Adipose tissue (tissue), 3 donors: ENCODE measurements at regions not wholly inside any gene's neighbourhood (a gene's known extent, or its start where the extent isn't known, plus 50 kb on each side); places are given as distances from the start of the nearest gene placed in this dataset.
"Not testable (repeated sequence)": the region's sequence is repeated elsewhere in the genome, so short reads cannot be mapped to it uniquely, and the experiment has no call there.

ENCODE experiments used
- H3K27ac ChIP-seq: one replicate; pipeline ENCODE4 v1.5.1; 2013; ENCODE audit warnings: low read depth, low read length
- WGBS, 3 donors: extraction: QIAGEN DNeasy Blood & Tissue Kit; methylation state at CpG; one replicate each; pipeline ENCODE4 v1.1.7; 2013; 5-methylcytosine and 5-hydroxymethylcytosine counted together
- donor health status: healthy with polysubstance abuse.
- donor health status: Bipolar disorder and iron deficiency.
- donor health status: healthy.

GRCh38 chr13:83007226-83007625 is 875.0 kb downstream of the SLITRK1 start:
- H3K27ac ChIP-seq: no peak overlapping the region

- no peak overlapping the region for H3K27ac ChIP-seq
Measured at GRCh38 chr13:83003185-83003584, 879.1 kb downstream of the SLITRK1 start.

- WGBS, 3 donors: 71 to 91% (median 90%) methylated on average over 2 of the region's 2 CpGs
Measured at GRCh38 chr13:82993417-82993816, 888.9 kb downstream of the SLITRK1 start.

GRCh38 chr13:82976499-82976898 is 905.8 kb downstream of the SLITRK1 start:
- H3K27ac ChIP-seq: no peak overlapping the region

More at GRCh38 chr13:82993417-82993816, 888.9 kb downstream of the SLITRK1 start:
- no peak overlapping the region for H3K27ac ChIP-seq

- 52 to 62% (median 60%) methylated on average over 7 of the region's 7 CpGs for WGBS, 3 donors
Measured at GRCh38 chr13:82963226-82964099, 918.8 kb downstream of the SLITRK1 start.

GRCh38 chr13:82962397-82962796 is 919.9 kb downstream of the SLITRK1 start:
- H3K27ac ChIP-seq: no peak overlapping the region
- WGBS, 3 donors: 35 to 37% (median 37%) methylated on average over 3 of the region's 3 CpGs

More at GRCh38 chr13:82963226-82964099, 918.8 kb downstream of the SLITRK1 start:
- H3K27ac ChIP-seq: no peak overlapping the region

GRCh38 chr13:82961757-82962156 is 920.5 kb downstream of the SLITRK1 start:
- 83 to 98% (median 95%) methylated on average over 1 of the region's 1 CpG for WGBS, 3 donors
- no peak overlapping the region for H3K27ac ChIP-seq

GRCh38 chr13:82952336-82952735 is 929.9 kb downstream of the SLITRK1 start:
- H3K27ac ChIP-seq: not testable (repeated sequence)
- 80 to 84% (median 82%) methylated on average over 6 of the region's 6 CpGs for WGBS, 3 donors

GRCh38 chr13:82947683-82948082 is 934.6 kb downstream of the SLITRK1 start:
- no peak overlapping the region for H3K27ac ChIP-seq

- WGBS, 3 donors: 48 to 62% (median 57%) methylated on average over 2 of the region's 2 CpGs
Measured at GRCh38 chr13:82947191-82947621, 935.1 kb downstream of the SLITRK1 start.

GRCh38 chr13:82938644-82939043 is 943.6 kb downstream of the SLITRK1 start:
- no peak overlapping the region for H3K27ac ChIP-seq
- WGBS, 3 donors: 86 to 91% (median 88%) methylated on average over 6 of the region's 6 CpGs

More at GRCh38 chr13:82947191-82947621, 935.1 kb downstream of the SLITRK1 start:
- no peak overlapping the region for H3K27ac ChIP-seq

- H3K27ac ChIP-seq: no peak overlapping the region
- WGBS, 3 donors: 77 to 87% (median 87%) methylated on average over 2 of the region's 2 CpGs
Measured at GRCh38 chr13:82934000-82934399, 948.3 kb downstream of the SLITRK1 start.

GRCh38 chr13:82925114-82925513 is 957.2 kb downstream of the SLITRK1 start:
- 62 to 77% (median 75%) methylated on average over 4 of the region's 4 CpGs for WGBS, 3 donors
- H3K27ac ChIP-seq: no peak overlapping the region

GRCh38 chr13:82917984-82918383 is 964.3 kb downstream of the SLITRK1 start:
- H3K27ac ChIP-seq: no peak overlapping the region
- 87 to 89% (median 88%) methylated on average over 2 of the region's 2 CpGs for WGBS, 3 donors

- WGBS, 3 donors: 84 to 89% (median 84%) methylated on average over 3 of the region's 3 CpGs
- no peak overlapping the region for H3K27ac ChIP-seq
Measured at GRCh38 chr13:82912564-82912963, 969.7 kb downstream of the SLITRK1 start.

- no peak overlapping the region for H3K27ac ChIP-seq
- WGBS, 3 donors: 53 to 84% (median 75%) methylated on average over 2 of the region's 2 CpGs
Measured at GRCh38 chr13:82905071-82905470, 977.2 kb downstream of the SLITRK1 start.

- no peak overlapping the region for H3K27ac ChIP-seq
Measured at GRCh38 chr13:82900453-82900852, 981.8 kb downstream of the SLITRK1 start.

GRCh38 chr13:82898586-82898985 is 983.7 kb downstream of the SLITRK1 start:
- no peak overlapping the region for H3K27ac ChIP-seq
- 54 to 79% (median 72%) methylated on average over 3 of the region's 3 CpGs for WGBS, 3 donors

GRCh38 chr13:82879921-82880320 is 1002.4 kb downstream of the SLITRK1 start:
- H3K27ac ChIP-seq: no peak overlapping the region
- WGBS, 3 donors: 40 to 67% (median 53%) methylated on average over 1 of the region's 1 CpG

- H3K27ac ChIP-seq: no peak overlapping the region
Measured at GRCh38 chr13:82878536-82878935, 1003.7 kb downstream of the SLITRK1 start.
